ENCODE measurements at regions not wholly inside any gene's neighbourhood (a gene's known extent, or its start where the extent isn't known, plus 50 kb on each side); places are given as distances from the start of the nearest gene placed in this dataset.
A peak's percentile ranks its signal among the peaks of the same experiment; 100 is the strongest.

GRCh38 chr20:12591949-12592470 is 416.8 kb upstream of the SPTLC3 start:
- no peak for DNase-seq (ENCODE audit: extremely low spot score)
- TF ChIP-seq NFRKB (IDR thresholded peaks at IDR 0.05), result no peak
- TF ChIP-seq FOXA1 (IDR thresholded peaks at IDR 0.05), result no peak
- TF ChIP-seq LEF1 (IDR thresholded peaks at IDR 0.05; ENCODE audit: borderline replicate concordance), result no peak
- ChIA-PET CTCF (no interaction called here), POLR2A (no interaction called here)

GRCh38 chr20:12592756-12593155 is 416.0 kb upstream of the SPTLC3 start:
- POLR2A ChIA-PET, result no interaction called here
- TF ChIP-seq PKNOX1 (IDR thresholded peaks at IDR 0.05) (no peak), SUZ12 (IDR thresholded peaks at IDR 0.05) (no peak), TARDBP (IDR thresholded peaks at IDR 0.05) (no peak), ZNF384 (IDR thresholded peaks at IDR 0.05) (no peak), CTBP1 (IDR thresholded peaks at IDR 0.05; ENCODE audit: borderline replicate concordance) (no peak), FOXM1 (IDR thresholded peaks at IDR 0.05; ENCODE audit: borderline replicate concordance) (no peak), HDGF (IDR thresholded peaks at IDR 0.05; ENCODE audit: borderline replicate concordance) (no peak), LEF1 (IDR thresholded peaks at IDR 0.05; ENCODE audit: borderline replicate concordance) (no peak), FOXK2 (IDR thresholded peaks at IDR 0.05) (no peak), BHLHE40 (IDR thresholded peaks at IDR 0.05; ENCODE audit: borderline replicate concordance) (no peak), SP1 (IDR thresholded peaks at IDR 0.05) (no peak), NFRKB (IDR thresholded peaks at IDR 0.05) (no peak)
- DNase-seq (ENCODE audit: extremely low spot score), result no peak
- CTCF ChIA-PET, result no interaction called here

GRCh38 chr20:12593342-12593873 is 415.4 kb upstream of the SPTLC3 start:
- TF ChIP-seq SP1 (IDR thresholded peaks at IDR 0.05) (no peak), TARDBP (IDR thresholded peaks at IDR 0.05) (no peak), FOXM1 (IDR thresholded peaks at IDR 0.05; ENCODE audit: borderline replicate concordance) (no peak), BHLHE40 (IDR thresholded peaks at IDR 0.05; ENCODE audit: borderline replicate concordance) (no peak), ARNT (IDR thresholded peaks at IDR 0.05) (no peak), NFRKB (IDR thresholded peaks at IDR 0.05) (no peak), HDGF (IDR thresholded peaks at IDR 0.05; ENCODE audit: borderline replicate concordance) (no peak), L3MBTL2 (conservative IDR thresholded peaks at IDR 0.05) (no peak), ZNF384 (IDR thresholded peaks at IDR 0.05) (no peak), ELF4 (IDR thresholded peaks at IDR 0.05) (no peak), CTBP1 (IDR thresholded peaks at IDR 0.05; ENCODE audit: borderline replicate concordance) (no peak)
- POLR2A ChIA-PET, result no interaction called here
- CTCF ChIA-PET, result no interaction called here

GRCh38 chr20:12594410-12595088 is 414.2 kb upstream of the SPTLC3 start:
- ChIA-PET POLR2A (no interaction called here), CTCF (no interaction called here)
- peak; percentile 11 for DNase-seq (ENCODE audit: extremely low spot score)
- TF ChIP-seq ELF4 (IDR thresholded peaks at IDR 0.05) (no peak), FOXK2 (IDR thresholded peaks at IDR 0.05) (no peak), NFRKB (IDR thresholded peaks at IDR 0.05) (no peak), ZNF384 (IDR thresholded peaks at IDR 0.05) (no peak), TARDBP (IDR thresholded peaks at IDR 0.05) (no peak), BHLHE40 (IDR thresholded peaks at IDR 0.05; ENCODE audit: borderline replicate concordance) (no peak), ARNT (IDR thresholded peaks at IDR 0.05) (no peak), LEF1 (IDR thresholded peaks at IDR 0.05; ENCODE audit: borderline replicate concordance) (no peak), SUZ12 (IDR thresholded peaks at IDR 0.05) (no peak), PKNOX1 (IDR thresholded peaks at IDR 0.05) (no peak), HDGF (IDR thresholded peaks at IDR 0.05; ENCODE audit: borderline replicate concordance) (no peak), L3MBTL2 (conservative IDR thresholded peaks at IDR 0.05) (no peak), FOXM1 (IDR thresholded peaks at IDR 0.05; ENCODE audit: borderline replicate concordance) (no peak), SP1 (IDR thresholded peaks at IDR 0.05) (no peak), FOXA1 (IDR thresholded peaks at IDR 0.05) (no peak), CTBP1 (IDR thresholded peaks at IDR 0.05; ENCODE audit: borderline replicate concordance) (no peak)

More at GRCh38 chr20:12593342-12593873, 415.4 kb upstream of the SPTLC3 start:
- DNase-seq (ENCODE audit: extremely low spot score), result no peak

GRCh38 chr20:12595841-12596240 is 412.9 kb upstream of the SPTLC3 start:
- ChIA-PET POLR2A (no interaction called here), CTCF (no interaction called here)
- DNase-seq (ENCODE audit: extremely low spot score), result no peak
- TF ChIP-seq LEF1 (IDR thresholded peaks at IDR 0.05; ENCODE audit: borderline replicate concordance), result no peak
- no peak for TF ChIP-seq ZNF384 (IDR thresholded peaks at IDR 0.05)

- no peak for TF ChIP-seq TARDBP (IDR thresholded peaks at IDR 0.05)
- TF ChIP-seq ARNT (IDR thresholded peaks at IDR 0.05), result no peak
- no peak for TF ChIP-seq NFRKB (IDR thresholded peaks at IDR 0.05)
- no peak for TF ChIP-seq CTBP1 (IDR thresholded peaks at IDR 0.05; ENCODE audit: borderline replicate concordance)
- TF ChIP-seq FOXK2 (IDR thresholded peaks at IDR 0.05), result no peak
- TF ChIP-seq FOXM1 (IDR thresholded peaks at IDR 0.05; ENCODE audit: borderline replicate concordance), result no peak
- TF ChIP-seq L3MBTL2 (conservative IDR thresholded peaks at IDR 0.05), result no peak
- no peak for TF ChIP-seq SUZ12 (IDR thresholded peaks at IDR 0.05)
- no peak for TF ChIP-seq HDGF (IDR thresholded peaks at IDR 0.05; ENCODE audit: borderline replicate concordance)
- TF ChIP-seq LEF1 (IDR thresholded peaks at IDR 0.05; ENCODE audit: borderline replicate concordance), result no peak
- TF ChIP-seq ZNF384 (IDR thresholded peaks at IDR 0.05), result no peak
- TF ChIP-seq BHLHE40 (IDR thresholded peaks at IDR 0.05; ENCODE audit: borderline replicate concordance), result no peak
- no peak for TF ChIP-seq FOXA1 (IDR thresholded peaks at IDR 0.05)
- no peak for TF ChIP-seq ELF4 (IDR thresholded peaks at IDR 0.05)
- TF ChIP-seq PKNOX1 (IDR thresholded peaks at IDR 0.05), result no peak
- no peak for TF ChIP-seq SP1 (IDR thresholded peaks at IDR 0.05)
- ChIA-PET POLR2A (no interaction called here), CTCF (no interaction called here)
- DNase-seq (ENCODE audit: extremely low spot score), result no peak
Observed at GRCh38 chr20:12596863-12597262, 411.9 kb upstream of the SPTLC3 start.

Data from HEK293T (cell line).